ENCODE measurements at regions not wholly inside any gene's neighbourhood (a gene's known extent, or its start where the extent isn't known, plus 50 kb on each side); places are given as distances from the start of the nearest gene placed in this dataset.

DNA sequence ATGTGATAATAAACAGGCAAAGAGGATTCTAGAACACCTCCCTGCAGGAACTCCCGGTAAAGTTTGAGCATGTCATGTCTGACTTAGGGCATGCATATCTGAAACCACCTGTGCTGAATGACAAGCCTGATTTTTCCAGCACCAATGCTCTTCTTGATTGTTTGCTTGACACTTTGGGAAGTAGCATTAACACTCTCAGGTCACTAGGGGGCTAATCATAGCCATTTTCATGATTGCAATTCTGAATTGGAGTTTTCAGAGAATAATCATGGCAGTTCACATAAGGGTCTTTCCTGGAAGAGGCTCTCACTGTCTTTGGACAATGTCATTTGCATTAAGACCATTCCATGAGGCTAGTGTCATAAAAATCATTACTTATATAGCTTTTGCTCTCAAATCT, 234.4 kb upstream of the MTNR1B start:
- Histone ChIP-seq H3K27me3 (no peaks in the 10 kb centered on the region), H3K4me1 (no peaks in the 10 kb centered on the region), H3K36me3 (no peaks in the 10 kb centered on the region), H3K9me3 (no peaks in the 10 kb centered on the region), H3K4me3 (ENCODE audit: low read depth, low read length) (no peak overlapping the region)
- TF ChIP-seq, protein P1, sequence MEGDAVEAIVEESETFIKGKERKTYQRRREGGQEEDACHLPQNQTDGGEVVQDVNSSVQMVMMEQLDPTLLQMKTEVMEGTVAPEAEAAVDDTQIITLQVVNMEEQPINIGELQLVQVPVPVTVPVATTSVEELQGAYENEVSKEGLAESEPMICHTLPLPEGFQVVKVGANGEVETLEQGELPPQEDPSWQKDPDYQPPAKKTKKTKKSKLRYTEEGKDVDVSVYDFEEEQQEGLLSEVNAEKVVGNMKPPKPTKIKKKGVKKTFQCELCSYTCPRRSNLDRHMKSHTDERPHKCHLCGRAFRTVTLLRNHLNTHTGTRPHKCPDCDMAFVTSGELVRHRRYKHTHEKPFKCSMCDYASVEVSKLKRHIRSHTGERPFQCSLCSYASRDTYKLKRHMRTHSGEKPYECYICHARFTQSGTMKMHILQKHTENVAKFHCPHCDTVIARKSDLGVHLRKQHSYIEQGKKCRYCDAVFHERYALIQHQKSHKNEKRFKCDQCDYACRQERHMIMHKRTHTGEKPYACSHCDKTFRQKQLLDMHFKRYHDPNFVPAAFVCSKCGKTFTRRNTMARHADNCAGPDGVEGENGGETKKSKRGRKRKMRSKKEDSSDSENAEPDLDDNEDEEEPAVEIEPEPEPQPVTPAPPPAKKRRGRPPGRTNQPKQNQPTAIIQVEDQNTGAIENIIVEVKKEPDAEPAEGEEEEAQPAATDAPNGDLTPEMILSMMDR (IDR thresholded peaks at IDR 0.05; ENCODE audit: low read depth, low read length), result peak; percentile 53
- DNase-seq, result no peak

DNA sequence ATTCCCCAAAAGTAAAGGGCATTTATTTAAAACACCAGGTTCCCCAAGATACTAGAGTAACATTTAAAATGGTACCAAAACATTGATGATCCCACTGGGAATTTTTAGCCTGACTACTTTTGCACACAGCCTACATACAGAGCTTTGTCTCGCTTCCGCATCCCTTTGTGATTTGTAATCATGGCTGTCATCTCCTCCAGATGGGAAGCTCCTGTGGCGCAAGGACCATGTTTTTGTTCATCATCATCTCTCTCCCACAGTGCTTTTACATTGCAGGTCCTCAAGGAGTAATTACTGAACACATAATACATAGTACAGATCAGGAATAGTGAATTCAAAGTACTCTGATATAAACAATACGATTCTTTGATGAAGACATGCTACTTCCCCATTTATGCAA, 231.2 kb upstream of the MTNR1B start:
- Histone ChIP-seq H3K4me3 (ENCODE audit: low read depth, low read length) (no peak overlapping the region), H3K36me3 (no peaks in the 10 kb centered on the region), H3K9me3 (no peaks in the 10 kb centered on the region), H3K4me1 (no peaks in the 10 kb centered on the region), H3K27me3 (no peaks in the 10 kb centered on the region)
- TF ChIP-seq, protein P1 (IDR thresholded peaks at IDR 0.05; ENCODE audit: low read depth, low read length), result no peak
- no peak for DNase-seq

DNA sequence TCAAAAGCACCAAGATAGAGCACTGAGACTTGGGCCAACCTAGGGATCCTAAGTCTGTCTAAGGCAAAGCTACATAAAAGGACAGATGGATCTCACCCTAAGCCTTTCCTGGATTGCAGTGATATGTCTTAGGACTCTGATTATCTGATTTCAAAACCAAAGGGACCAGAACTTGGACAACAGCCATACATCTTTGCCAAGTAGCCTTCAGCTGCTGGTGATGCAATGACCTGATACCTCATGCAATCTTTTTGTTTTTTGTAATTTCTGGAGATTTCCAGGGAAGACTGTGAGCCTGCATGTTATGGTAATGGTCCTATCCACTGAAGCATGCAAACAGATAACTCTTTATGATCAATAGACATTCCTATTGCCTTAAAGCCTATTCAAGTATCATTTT, 230.4 kb upstream of the MTNR1B start:
- no peak for DNase-seq
- no peak overlapping the region for H3K4me3 ChIP-seq (ENCODE audit: low read depth, low read length)
- H3K27me3 ChIP-seq, result no peaks in the 10 kb centered on the region
- no peaks in the 10 kb centered on the region for H3K9me3 ChIP-seq
- no peaks in the 10 kb centered on the region for H3K4me1 ChIP-seq
- TF ChIP-seq, protein P1 (IDR thresholded peaks at IDR 0.05; ENCODE audit: low read depth, low read length), result no peak
- H3K36me3 ChIP-seq, result no peaks in the 10 kb centered on the region

DNA sequence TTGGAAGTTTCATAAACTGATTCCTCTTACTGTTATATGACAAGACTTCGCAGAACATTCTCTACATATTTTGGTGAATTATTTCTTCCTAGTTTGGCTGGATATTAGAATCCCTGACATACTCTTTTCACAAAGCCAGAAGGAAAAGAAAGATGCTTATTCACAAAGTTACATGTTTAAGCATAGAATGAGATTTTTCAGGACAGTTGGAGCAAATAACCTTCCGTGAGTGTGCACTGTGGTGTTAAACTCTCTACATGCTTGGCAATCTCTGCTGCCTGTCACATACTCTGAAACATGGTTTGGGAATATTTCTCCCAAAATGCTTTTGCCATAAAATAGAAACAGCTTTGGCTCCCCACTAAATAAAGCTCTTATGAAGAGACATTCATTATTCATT, 230.0 kb upstream of the MTNR1B start:
- H3K36me3 ChIP-seq, result no peaks in the 10 kb centered on the region
- no peak overlapping the region for H3K4me3 ChIP-seq (ENCODE audit: low read depth, low read length)
- no peaks in the 10 kb centered on the region for H3K4me1 ChIP-seq
- TF ChIP-seq, protein P1 (IDR thresholded peaks at IDR 0.05; ENCODE audit: low read depth, low read length), result no peak
- DNase-seq, result no peak
- H3K27me3 ChIP-seq, result no peaks in the 10 kb centered on the region
- H3K9me3 ChIP-seq, result no peaks in the 10 kb centered on the region

DNA sequence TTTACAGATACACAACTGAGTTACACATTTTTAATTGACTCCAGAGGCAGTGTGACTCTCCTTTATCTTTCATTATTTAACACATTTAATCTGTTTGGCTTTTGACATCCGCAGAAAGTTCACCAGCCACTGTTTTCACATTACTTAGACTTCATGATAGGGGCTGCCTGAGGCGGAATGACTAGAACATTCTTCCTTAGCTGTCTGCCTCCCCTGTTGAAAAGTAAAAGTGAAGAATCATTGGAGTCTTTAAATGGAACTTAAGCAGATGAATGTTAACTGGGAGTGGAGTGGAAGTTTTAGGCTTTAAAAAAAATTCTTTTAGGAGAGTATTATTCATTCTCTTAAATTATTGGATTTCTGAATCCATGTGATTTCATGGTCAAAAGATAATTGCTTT, 229.2 kb upstream of the MTNR1B start:
- Histone ChIP-seq H3K4me1 (no peaks in the 10 kb centered on the region), H3K9me3 (no peaks in the 10 kb centered on the region), H3K27me3 (no peaks in the 10 kb centered on the region), H3K36me3 (no peaks in the 10 kb centered on the region), H3K4me3 (ENCODE audit: low read depth, low read length) (no peak overlapping the region)
- DNase-seq, result no peak
- TF ChIP-seq, protein P1 (IDR thresholded peaks at IDR 0.05; ENCODE audit: low read depth, low read length), result no peak

DNA sequence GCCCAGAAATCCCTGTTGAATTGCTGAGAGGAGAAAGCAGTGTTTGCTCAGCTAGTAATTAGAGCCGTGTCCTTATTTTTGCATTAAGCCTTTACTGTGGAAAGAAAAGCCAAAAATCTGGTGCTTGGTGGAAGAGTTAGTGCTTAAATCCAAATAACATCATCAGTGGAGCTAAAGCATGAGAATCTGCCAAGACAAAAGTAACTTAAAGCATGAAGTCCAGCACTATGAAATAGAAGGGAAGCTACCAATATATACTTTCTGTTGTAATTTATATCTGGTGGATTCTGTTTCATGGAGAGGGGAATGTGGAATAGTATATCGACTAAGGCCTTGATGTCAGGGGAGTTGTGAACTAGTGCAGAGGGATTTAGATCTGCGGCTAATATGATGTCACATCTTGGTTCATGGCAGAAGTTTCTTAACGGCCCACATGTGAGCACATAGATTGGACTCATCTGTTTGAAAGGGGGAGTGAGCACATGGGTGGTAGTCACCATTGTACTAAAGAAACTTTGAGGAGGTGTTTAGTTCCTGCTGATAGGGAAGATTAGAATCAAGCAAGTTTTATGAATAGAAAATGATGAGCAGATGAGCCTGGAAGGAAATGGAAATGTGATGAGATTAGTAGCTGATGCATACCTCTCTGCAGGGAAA, 224.4 kb upstream of the MTNR1B start:
- no peak for DNase-seq
- Histone ChIP-seq H3K9me3 (no peaks in the 10 kb centered on the region), H3K4me1 (no peaks in the 10 kb centered on the region), H3K4me3 (ENCODE audit: low read depth, low read length) (no peak overlapping the region), H3K27me3 (no peaks in the 10 kb centered on the region), H3K36me3 (no peaks in the 10 kb centered on the region)
- TF ChIP-seq, protein P1 (IDR thresholded peaks at IDR 0.05; ENCODE audit: low read depth, low read length), result no peak
